Mucosa of stomach (tissue), 1 donor: ENCODE measurements at regions not wholly inside any gene's neighbourhood (a gene's known extent, or its start where the extent isn't known, plus 50 kb on each side); places are given as distances from the start of the nearest gene placed in this dataset.
A peak's percentile ranks its signal among the peaks of the same experiment; 100 is the strongest.

Experiments
- H3K27me3 ChIP-seq: one replicate; pipeline ENCODE4 v1.7.0; 2013; ENCODE audit warnings: mild to moderate bottlenecking, low read length; ENCODE audit not compliant: control insufficient read depth, insufficient read depth
- H3K36me3 ChIP-seq: one replicate; pipeline ENCODE4 v1.7.0; 2013; ENCODE audit warnings: low read length; ENCODE audit not compliant: control insufficient read depth, insufficient read depth
- H3K4me1 ChIP-seq: one replicate; pipeline ENCODE4 v1.7.0; 2013; ENCODE audit warnings: mild to moderate bottlenecking, low read length; ENCODE audit not compliant: control insufficient read depth, insufficient read depth
- H3K4me3 ChIP-seq: one replicate; pipeline ENCODE4 v1.7.0; 2013; ENCODE audit warnings: low read length
- H3K9ac ChIP-seq: one replicate; pipeline ENCODE4 v1.7.0; 2013; ENCODE audit warnings: mild to moderate bottlenecking, low read length, moderate library complexity
- H3K9me3 ChIP-seq: one replicate; pipeline ENCODE4 v1.7.0; 2013; ENCODE audit warnings: mild to moderate bottlenecking, low read length, moderate library complexity; ENCODE audit not compliant: control insufficient read depth
- donor health status: Pancreatic carcinoma.

GRCh38 chr20:1832634-1833033, 62.6 kb upstream of the SIRPA start:
- Histone ChIP-seq H3K4me1 (peaks cover 21% of the 10 kb centered on the region), H3K36me3 (no peaks in the 10 kb centered on the region), H3K9ac (no peak overlapping the region), H3K27me3 (peaks cover 11% of the 10 kb centered on the region), H3K9me3 (no peaks in the 10 kb centered on the region), H3K4me3 (no peak overlapping the region)

- Histone ChIP-seq H3K27me3 (peaks cover 9% of the 10 kb centered on the region), H3K4me3 (no peak overlapping the region), H3K36me3 (no peaks in the 10 kb centered on the region), H3K4me1 (peaks cover 25% of the 10 kb centered on the region), H3K9ac (no peak overlapping the region), H3K9me3 (no peaks in the 10 kb centered on the region)
Measured at GRCh38 chr20:1831606-1832005, 63.6 kb upstream of the SIRPA start.

- H3K4me1 ChIP-seq, result peaks cover 25% of the 10 kb centered on the region
- H3K9me3 ChIP-seq, result no peaks in the 10 kb centered on the region
- H3K27me3 ChIP-seq, result peaks cover 9% of the 10 kb centered on the region
- no peaks in the 10 kb centered on the region for H3K36me3 ChIP-seq
- no peak overlapping the region for H3K9ac ChIP-seq
- no peak overlapping the region for H3K4me3 ChIP-seq
Measured at GRCh38 chr20:1831096-1831495, 64.1 kb upstream of the SIRPA start.

DNA sequence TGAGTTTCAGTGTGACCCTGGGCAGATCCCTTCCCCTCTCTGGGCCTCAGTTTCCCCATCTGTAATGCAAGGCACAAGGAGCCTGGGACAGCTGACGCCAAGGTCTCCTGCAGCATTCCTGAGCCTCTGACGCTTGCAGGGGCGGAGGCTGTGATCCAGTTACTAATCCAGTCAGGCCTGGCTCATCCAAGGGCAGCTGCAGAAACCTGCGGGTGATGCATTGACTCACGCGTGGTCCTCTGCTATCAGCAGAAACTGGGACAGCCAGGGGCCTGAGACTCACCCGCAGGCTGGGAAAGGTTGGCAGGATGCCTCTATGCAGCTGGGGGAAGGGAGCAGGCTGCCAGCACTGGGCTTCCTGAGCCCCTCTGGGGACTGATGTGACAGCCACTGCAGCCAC, 65.0 kb upstream of the SIRPA start:
- no peaks in the 10 kb centered on the region for H3K9me3 ChIP-seq
- H3K4me1 ChIP-seq, result peaks cover 25% of the 10 kb centered on the region
- no peak overlapping the region for H3K4me3 ChIP-seq
- no peak overlapping the region for H3K9ac ChIP-seq
- peaks cover 5% of the 10 kb centered on the region for H3K27me3 ChIP-seq
- H3K36me3 ChIP-seq, result no peaks in the 10 kb centered on the region

DNA sequence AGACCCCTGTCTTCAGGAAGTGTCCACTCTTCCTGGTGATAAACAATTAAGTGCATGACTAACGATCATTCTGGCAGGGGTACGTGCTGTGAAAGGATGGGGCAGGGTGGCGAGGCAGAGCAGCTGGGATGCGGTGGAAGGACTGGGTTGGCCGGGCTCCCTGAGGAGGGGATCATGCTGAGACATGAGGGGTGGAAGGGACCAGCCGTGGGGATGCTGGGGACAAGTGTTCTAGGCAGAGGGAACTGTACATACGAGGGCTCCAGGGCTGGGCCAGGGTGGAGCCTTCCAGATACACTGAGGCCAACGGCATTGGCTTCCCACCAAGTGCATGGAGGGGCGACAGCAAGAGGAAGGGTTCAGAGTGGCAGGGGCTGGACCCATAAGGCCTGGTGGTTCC, 65.7 kb upstream of the SIRPA start:
- peaks cover 5% of the 10 kb centered on the region for H3K27me3 ChIP-seq
- H3K4me1 ChIP-seq, result peaks cover 25% of the 10 kb centered on the region
- no peaks in the 10 kb centered on the region for H3K9me3 ChIP-seq
- H3K9ac ChIP-seq, result no peak overlapping the region
- H3K4me3 ChIP-seq, result no peak overlapping the region
- H3K36me3 ChIP-seq, result no peaks in the 10 kb centered on the region

- H3K9me3 ChIP-seq, result no peaks in the 10 kb centered on the region
- no peak overlapping the region for H3K9ac ChIP-seq
- H3K27me3 ChIP-seq, result no peaks in the 10 kb centered on the region
- no peak overlapping the region for H3K4me3 ChIP-seq
- H3K36me3 ChIP-seq, result no peaks in the 10 kb centered on the region
- H3K4me1 ChIP-seq, result peaks cover 25% of the 10 kb centered on the region
Measured at GRCh38 chr20:1828786-1829131, 66.4 kb upstream of the SIRPA start.

GRCh38 chr20:1827974-1828785, 67.0 kb upstream of the SIRPA start:
- no peaks in the 10 kb centered on the region for H3K36me3 ChIP-seq
- H3K9me3 ChIP-seq, result peaks cover 2% of the 10 kb centered on the region
- H3K4me3 ChIP-seq, result no peak overlapping the region
- peaks cover 25% of the 10 kb centered on the region for H3K4me1 ChIP-seq
- peak overlapping the region; percentile 5 for H3K9ac ChIP-seq
- no peaks in the 10 kb centered on the region for H3K27me3 ChIP-seq

- peaks cover 5% of the 10 kb centered on the region for H3K9me3 ChIP-seq
- H3K9ac ChIP-seq, result no peak overlapping the region
- H3K4me3 ChIP-seq, result no peak overlapping the region
- H3K4me1 ChIP-seq, result peaks cover 25% of the 10 kb centered on the region
- no peaks in the 10 kb centered on the region for H3K36me3 ChIP-seq
- H3K27me3 ChIP-seq, result no peaks in the 10 kb centered on the region
Measured at GRCh38 chr20:1827510-1827973, 67.7 kb upstream of the SIRPA start.

DNA sequence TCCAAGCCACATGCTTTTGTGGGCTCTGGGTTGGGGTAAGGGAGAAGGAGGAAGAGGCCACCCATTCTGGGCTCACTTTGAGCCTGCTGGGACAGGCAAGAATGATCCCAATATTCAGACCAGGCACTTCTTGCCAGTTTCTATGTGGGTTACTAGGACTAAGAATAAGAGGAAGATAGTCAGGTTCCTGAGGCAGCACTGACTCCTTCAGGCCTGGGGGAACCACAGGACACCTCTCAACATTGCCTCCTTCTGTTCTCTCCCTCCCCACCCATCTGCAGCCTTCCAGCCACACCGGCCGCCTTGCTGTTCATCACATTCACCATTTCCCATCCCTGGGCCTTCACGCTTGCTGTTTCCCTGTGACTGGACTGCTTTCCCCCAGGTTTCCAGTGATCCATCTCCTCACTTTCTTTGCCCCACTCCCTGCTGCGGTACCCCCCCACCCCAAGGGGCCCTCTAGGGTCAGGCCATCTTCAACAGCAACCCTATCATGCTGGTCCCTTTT, 69.2 kb upstream of the SIRPA start:
- peaks cover 5% of the 10 kb centered on the region for H3K9me3 ChIP-seq
- H3K4me1 ChIP-seq, result peaks cover 25% of the 10 kb centered on the region
- H3K27me3 ChIP-seq, result no peaks in the 10 kb centered on the region
- H3K4me3 ChIP-seq, result no peak overlapping the region
- no peaks in the 10 kb centered on the region for H3K36me3 ChIP-seq
- no peak overlapping the region for H3K9ac ChIP-seq

GRCh38 chr20:1825507-1825906, 69.7 kb upstream of the SIRPA start:
- Histone ChIP-seq H3K9ac (no peak overlapping the region), H3K9me3 (peaks cover 5% of the 10 kb centered on the region), H3K4me1 (peaks cover 24% of the 10 kb centered on the region), H3K4me3 (no peak overlapping the region), H3K36me3 (no peaks in the 10 kb centered on the region), H3K27me3 (no peaks in the 10 kb centered on the region)

DNA sequence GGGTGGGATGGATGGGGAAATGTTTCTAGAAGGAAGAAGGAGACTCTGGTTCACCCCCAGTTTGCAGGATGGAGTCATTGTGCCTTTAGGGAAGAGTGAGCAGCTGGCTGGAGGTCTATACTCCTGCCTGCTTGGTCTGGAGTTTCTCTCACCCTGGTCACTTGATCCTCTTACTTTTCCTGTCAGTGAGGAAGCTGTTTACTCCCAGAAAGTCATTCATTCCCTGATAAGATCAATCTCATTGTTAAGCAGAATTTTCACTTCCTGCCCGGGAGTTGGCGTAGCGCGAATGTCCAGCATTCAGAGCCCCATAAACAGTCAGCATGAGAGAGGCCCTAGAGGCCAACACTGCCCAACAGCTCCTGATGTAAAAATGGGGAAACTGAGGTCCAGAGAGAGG, 70.4 kb upstream of the SIRPA start:
- Histone ChIP-seq H3K36me3 (no peaks in the 10 kb centered on the region), H3K4me3 (no peak overlapping the region), H3K9ac (no peak overlapping the region), H3K27me3 (no peaks in the 10 kb centered on the region), H3K4me1 (peaks cover 17% of the 10 kb centered on the region), H3K9me3 (peaks cover 5% of the 10 kb centered on the region)

GRCh38 chr20:1824181-1824580, 71.0 kb upstream of the SIRPA start:
- H3K4me3 ChIP-seq, result no peak overlapping the region
- H3K9ac ChIP-seq, result no peak overlapping the region
- peaks cover 5% of the 10 kb centered on the region for H3K9me3 ChIP-seq
- no peaks in the 10 kb centered on the region for H3K36me3 ChIP-seq
- no peaks in the 10 kb centered on the region for H3K27me3 ChIP-seq
- H3K4me1 ChIP-seq, result peaks cover 15% of the 10 kb centered on the region
